K562 (cell line): ENCODE measurements at regions not wholly inside any gene's neighbourhood (a gene's known extent, or its start where the extent isn't known, plus 50 kb on each side); places are given as distances from the start of the nearest gene placed in this dataset.

Source experiments
- ATAC-seq: fragments of 200-7000 bp; cut with Tn5 transposase; 3 replicates; pipeline ENCODE4 v1.9.1; 2020; ENCODE audit warnings: moderate library complexity
- BruUV-seq: library from RNA; stranded (reverse); fragments of 400-500 nt; replicated peaks from 2 replicates; lab custom pipeline; 2021; lab: Mats Ljungman, UMichigan
- CTCF ChIA-PET: fragments of 300-600 bp; formaldehyde crosslinking; extraction: SDS; loops from one replicate; lab custom pipeline; 2021; ENCODE audit warnings: low intra/inter-chr PET ratio; lab: Yijun Ruan, JAX
- POLR2A ChIA-PET: fragments of 300-600, 350-650 bp; sonication (Branson Sonifier 250); formaldehyde crosslinking; extraction: SDS; loops from one replicate; lab custom pipeline; 2021; ENCODE audit warnings: antibody characterized with exemption, inconsistent platforms; lab: Yijun Ruan, JAX
- DNase-seq, 4 experiments: peaks; one replicate each; pipeline versions ENCODE4 v3.0.0 to v3.0.0-alpha.2; 2011 to 2018; ENCODE audit warnings: low spot score in 3 of 4, mixed read lengths in 3 of 4; ENCODE audit errors: extremely low read depth in 1 of 4
- FAIRE-seq: peaks from 2 replicates; lab custom pipeline; 2011; peaks lifted over from hg19 to GRCh38; lab: Jason Lieb, UNC
- H2AFZ ChIP-seq: 2 replicates; pipeline ENCODE4 v1.6.0; 2011; ENCODE audit warnings: low read depth, low read length, control low read depth, inconsistent platforms
- H3K27ac ChIP-seq: fragments of 200-600 bp; 3 replicates; pipeline ENCODE4 v1.8.0; 2011; ENCODE audit warnings: low read depth, mild to moderate bottlenecking, control low read depth, inconsistent platforms, low read length, moderate library complexity, mixed read lengths; ENCODE audit errors: extremely low read depth
- H3K27me3 ChIP-seq, 2 experiments: fragments of 300-600 bp in 1 of 2; 2 replicates in 1 of 2; 3 replicates in 1 of 2; pipeline versions ENCODE4 v1.6.0 to v1.8.0; 2011; ENCODE audit warnings: inconsistent platforms in 2 of 2, low read length in 2 of 2, mild to moderate bottlenecking in 1 of 2, mixed read lengths in 1 of 2, moderate library complexity in 1 of 2; ENCODE audit not compliant: control insufficient read depth in 2 of 2, insufficient read depth in 2 of 2
- H3K36me3 ChIP-seq: fragments of 300-600 bp; 3 replicates; pipeline ENCODE4 v1.8.0; 2011; ENCODE audit warnings: mild to moderate bottlenecking, low read length, inconsistent platforms; ENCODE audit not compliant: control insufficient read depth, insufficient read depth
- H3K4me1 ChIP-seq, 2 experiments: fragments of 200-600 bp in 1 of 2; replicated peaks in 1 of 2; 2 replicates in 1 of 2; 3 replicates in 1 of 2; pipeline versions ENCODE4 v1.5.1 to v1.8.0; 2011; ENCODE audit warnings: inconsistent platforms in 2 of 2, low read length in 2 of 2, mild to moderate bottlenecking in 1 of 2, mixed read lengths in 1 of 2, moderate library complexity in 1 of 2; ENCODE audit not compliant: control insufficient read depth in 2 of 2, insufficient read depth in 2 of 2
- H3K4me2 ChIP-seq: 2 replicates; pipeline ENCODE4 v1.6.1; 2011; ENCODE audit warnings: low read length, control low read depth, inconsistent platforms, mixed read lengths; ENCODE audit not compliant: insufficient read depth
- H3K4me3 ChIP-seq: fragments of 200-600 bp; sonication (generic), shearing (Covaris generic); 2 replicates; pipeline ENCODE4 v1.5.1; 2016; ENCODE audit warnings: control low read depth, inconsistent platforms
- H3K79me2 ChIP-seq: fragments of 200-600 bp; 3 replicates; pipeline ENCODE4 v1.8.0; 2011; ENCODE audit warnings: low read length, inconsistent platforms; ENCODE audit not compliant: control insufficient read depth, insufficient read depth
- H3K9ac ChIP-seq, 2 experiments: 2 replicates each; pipeline versions ENCODE4 v1.6.0 to v1.6.1; 2011; ENCODE audit warnings: low read depth in 2 of 2, low read length in 2 of 2, control low read depth in 1 of 2, inconsistent platforms in 1 of 2, mild to moderate bottlenecking in 1 of 2, mixed read lengths in 1 of 2; ENCODE audit not compliant: insufficient read depth in 1 of 2
- H3K9me1 ChIP-seq: one replicate; pipeline ENCODE4 v1.6.0; 2011; ENCODE audit warnings: inconsistent platforms, mild to moderate bottlenecking, low read length, moderate library complexity; ENCODE audit not compliant: control insufficient read depth, insufficient read depth
- H3K9me3 ChIP-seq: replicated peaks from 2 replicates; pipeline ENCODE4 v1.5.1; 2011; ENCODE audit warnings: low read depth, low read length, inconsistent platforms; ENCODE audit not compliant: control insufficient read depth, insufficient read depth
- H4K20me1 ChIP-seq: replicated peaks from 2 replicates; pipeline ENCODE4 v1.6.1; 2011; ENCODE audit warnings: low read length, inconsistent platforms, mixed read lengths; ENCODE audit not compliant: control insufficient read depth, insufficient read depth
- MGA ChIP-seq: fragments of 450-650 bp; IDR thresholded peaks from 2 replicates; pipeline ENCODE4 v1.6.1; 2016; ENCODE audit warnings: mild to moderate bottlenecking, moderate library complexity
- STAT6 ChIP-seq: sonication (generic); formaldehyde crosslinking; IDR thresholded peaks from 2 replicates; pipeline ENCODE4 v1.8.1; 2023; ENCODE audit warnings: mild to moderate bottlenecking, missing genetic modification reagents
- WGBS: fragments of 100-300 bp; shearing (Covaris generic); methylation state at CpG from one replicate; pipeline ENCODE4 v1.1.6; 2016; ENCODE audit warnings: low coverage, mixed read lengths; ENCODE audit not compliant: insufficient coverage; ENCODE audit errors: missing lambda C conversion rate; 5-methylcytosine and 5-hydroxymethylcytosine counted together
- in situ Hi-C: fragments of 300-500 bp; cut with MboI; formaldehyde crosslinking; loops from 4 replicates; pipeline ENCODE4 v1.15.0; 2018; ENCODE audit warnings: inconsistent platforms, mixed read lengths
- intact Hi-C: fragments of 100-400 bp; cut with micrococcal nuclease; formaldehyde crosslinking; loops from 2 replicates; pipeline ENCODE4 v1.14.2; 2022

- no peak for TF ChIP-seq STAT6 (CRISPR knock-in tag)
Observed at GRCh38 chr6:90928051-90928450, 341.2 kb upstream of the MAP3K7 start (continued).

GRCh38 chr6:90925726-90926125 lies 338.9 kb upstream of the MAP3K7 start:
- no peak overlapping the region for H2AFZ ChIP-seq
- H3K4me1 ChIP-seq, result no peaks in the 10 kb centered on the region
- H3K9me1 ChIP-seq, result no peaks in the 10 kb centered on the region
- no peak overlapping the region for H3K27ac ChIP-seq
- 0% methylated on average over 4 of the region's 4 CpGs for WGBS
- no peaks in the 10 kb centered on the region for H4K20me1 ChIP-seq
- no peak overlapping the region for H3K9ac ChIP-seq
- POLR2A ChIA-PET, result no interaction called here
- H3K4me3 ChIP-seq, result no peak overlapping the region
- no TSS peak for BruUV-seq
- CTCF ChIA-PET, result no interaction called here
- ATAC-seq (no peak), DNase-seq (no peak), FAIRE-seq (no peak)
- in situ Hi-C loops (no loop called here), intact Hi-C loops (no loop called here)
- H3K4me2 ChIP-seq, result no peak overlapping the region
- no peaks in the 10 kb centered on the region for H3K9me3 ChIP-seq
- no peaks in the 10 kb centered on the region for H3K36me3 ChIP-seq
- H3K27me3 ChIP-seq, result no peaks in the 10 kb centered on the region
- H3K79me2 ChIP-seq, result no peaks in the 10 kb centered on the region
- TF ChIP-seq MGA, result no peak
